Colon (tissue), 2 donors: ENCODE measurements at regions not wholly inside any gene's neighbourhood (a gene's known extent, or its start where the extent isn't known, plus 50 kb on each side); places are given as distances from the start of the nearest gene placed in this dataset.
A peak's percentile ranks its signal among the peaks of the same experiment; 100 is the strongest.
"Not testable (repeated sequence)": the region's sequence is repeated elsewhere in the genome, so short reads cannot be mapped to it uniquely, and the experiment has no call there.

ENCODE experiments used
- FAIRE-seq: peaks from 2 replicates; lab custom pipeline; 2012; peaks lifted over from hg19 to GRCh38; lab: Jason Lieb, UNC
- donor health status: control.
- donor health status: control.

DNA sequence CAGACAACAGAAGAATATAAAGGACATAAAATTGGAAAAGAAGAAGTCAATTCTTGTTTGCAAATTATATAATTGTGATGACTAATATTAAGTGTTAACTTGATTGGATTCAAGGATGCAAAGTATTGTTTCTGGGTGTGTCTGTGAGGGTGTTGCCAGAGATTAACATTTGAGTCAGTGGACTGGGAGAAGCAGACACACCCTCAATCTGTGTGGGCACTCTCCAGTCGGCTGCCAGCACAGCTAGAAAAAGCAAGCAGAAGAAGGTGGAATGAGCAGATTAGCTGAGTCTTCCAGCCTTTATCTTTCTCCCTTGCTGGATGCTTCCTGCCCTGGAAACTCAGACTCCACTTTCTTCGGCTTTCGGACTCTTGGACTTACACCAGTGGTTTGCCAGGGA lies 51.7 kb downstream of the UBE2NL start:
- FAIRE-seq: no peak

DNA sequence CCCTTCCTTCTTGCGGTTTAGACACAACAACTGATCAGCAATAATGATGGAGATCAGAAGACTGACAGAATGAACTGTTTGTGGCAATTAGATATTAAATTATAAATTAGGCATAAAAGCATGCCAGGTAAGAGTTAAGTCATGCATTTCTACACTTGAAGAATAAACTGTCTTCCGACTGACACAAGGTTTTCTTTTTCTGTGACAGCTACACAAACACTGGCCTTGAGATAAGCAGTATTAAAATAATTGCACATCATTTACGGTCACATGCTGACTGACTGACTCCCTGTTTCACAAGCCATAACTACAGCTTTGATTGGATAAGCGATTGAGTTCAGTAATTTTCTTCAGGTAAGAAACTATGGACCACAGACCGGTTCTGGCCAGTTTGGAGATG lies 56.2 kb downstream of the UBE2NL start:
- FAIRE-seq: no peak

- no peak for FAIRE-seq
Measured at GRCh38 chrX:143945171-143945570, 61.3 kb downstream of the UBE2NL start.

GRCh38 chrX:143964549-143964948 lies 80.7 kb downstream of the UBE2NL start:
- FAIRE-seq: no peak

- no peak for FAIRE-seq
Measured at GRCh38 chrX:143988356-143988755, 104.5 kb downstream of the UBE2NL start.

DNA sequence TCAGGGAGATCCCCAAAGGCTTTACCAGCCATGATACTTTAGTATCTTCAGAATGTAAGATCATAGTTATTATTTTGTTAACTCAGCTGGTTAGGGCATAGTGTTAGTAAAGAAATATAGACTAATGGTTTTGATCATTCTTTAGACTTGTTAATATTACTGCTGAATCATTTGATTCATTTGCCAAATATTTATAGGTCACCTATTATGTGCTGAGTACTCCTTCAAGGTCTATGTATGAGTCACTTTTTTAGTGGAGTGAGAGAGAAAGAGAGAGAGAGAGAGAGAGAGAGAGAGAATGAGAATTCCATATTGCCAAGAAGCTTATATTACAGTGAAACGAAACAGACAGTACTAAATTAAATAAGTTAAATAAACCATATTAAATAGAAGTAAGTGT lies 110.3 kb downstream of the UBE2NL start:
- peak; percentile 85 for FAIRE-seq

DNA sequence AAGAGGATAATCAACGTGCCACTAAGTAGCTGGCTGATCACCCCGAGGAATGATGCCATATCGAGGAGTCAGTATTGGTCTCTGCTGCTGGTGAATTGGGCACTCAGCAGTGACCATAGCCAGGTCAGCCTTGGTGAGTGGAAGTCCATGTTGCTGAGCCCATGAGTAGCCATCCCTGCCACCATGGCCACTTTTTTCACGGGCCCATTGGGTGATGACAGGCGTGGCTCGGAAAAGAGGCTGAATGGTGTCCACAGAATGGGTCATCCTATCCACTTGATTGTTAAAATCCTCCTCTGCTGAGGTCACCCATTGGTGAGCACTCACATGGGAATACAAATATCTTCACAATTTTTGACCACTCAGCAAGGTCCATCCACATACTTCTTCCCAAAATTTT lies 114.4 kb downstream of the UBE2NL start:
- no peak for FAIRE-seq

GRCh38 chrX:144006811-144007210 lies 122.9 kb downstream of the UBE2NL start:
- no peak for FAIRE-seq

DNA sequence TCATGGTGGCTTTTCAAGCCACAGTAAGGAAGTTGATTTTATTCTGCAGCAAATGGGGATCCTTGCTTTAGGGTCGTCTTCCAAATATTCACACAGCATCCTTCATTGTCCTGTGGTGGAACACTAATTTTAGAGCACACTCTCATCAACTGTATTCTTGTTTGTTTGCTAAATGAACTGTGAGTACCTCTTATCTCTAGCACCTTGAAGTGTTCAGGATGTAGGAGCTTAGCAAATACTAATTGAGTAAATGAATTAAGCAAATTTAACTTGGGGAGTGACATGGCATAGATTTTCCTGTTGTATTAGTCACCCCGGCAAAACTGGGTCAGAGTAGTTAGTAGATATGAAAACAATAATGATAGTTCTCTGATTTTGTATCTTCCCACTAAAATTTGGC lies 156.9 kb downstream of the UBE2NL start:
- no peak for FAIRE-seq

- no peak for FAIRE-seq
Measured at GRCh38 chrX:144042271-144042670, 158.4 kb downstream of the UBE2NL start.

DNA sequence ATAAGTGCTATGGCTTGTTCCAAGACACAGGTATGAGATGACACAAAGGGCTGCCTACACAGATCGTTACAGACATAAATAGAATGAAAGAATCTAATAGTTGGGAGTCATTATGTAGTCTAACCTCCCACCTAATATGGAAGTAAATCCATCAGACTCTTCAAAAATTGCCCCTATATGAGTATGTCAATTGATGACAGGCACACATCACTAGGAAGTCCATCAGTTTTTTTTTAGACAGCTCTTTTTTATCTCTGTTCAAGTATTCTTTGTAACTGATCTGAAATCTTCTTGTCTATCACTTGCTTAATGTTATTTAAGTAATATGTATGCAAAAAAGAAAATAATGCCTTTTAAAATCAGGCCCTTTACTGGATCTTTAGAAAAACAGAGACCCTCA lies 191.6 kb downstream of the UBE2NL start:
- FAIRE-seq: peak; percentile 33

- FAIRE-seq: not testable (repeated sequence)
Measured at GRCh38 chrX:144082237-144082636, 198.4 kb downstream of the UBE2NL start.

- FAIRE-seq: not testable (repeated sequence)
Measured at GRCh38 chrX:144089674-144090073, 205.8 kb downstream of the UBE2NL start.

DNA sequence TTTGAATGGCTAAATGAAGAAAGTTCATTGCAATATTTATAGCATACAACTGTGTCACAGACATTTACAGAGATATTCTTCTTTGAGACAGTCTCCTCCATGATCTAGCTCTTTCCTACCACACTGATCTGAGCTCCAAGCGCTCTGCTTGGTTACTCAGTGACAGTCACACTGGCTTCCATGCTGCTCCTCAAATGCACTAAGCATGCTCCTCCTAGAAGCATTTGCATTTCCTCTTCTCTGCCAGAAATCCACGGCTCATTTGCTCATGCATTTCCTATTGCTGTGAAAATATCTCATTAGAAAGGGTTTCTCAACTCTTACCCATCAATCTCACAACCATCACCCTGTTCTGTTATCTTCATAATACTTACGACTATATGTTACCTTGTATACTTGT lies 208.2 kb downstream of the UBE2NL start:
- FAIRE-seq: not testable (repeated sequence)

DNA sequence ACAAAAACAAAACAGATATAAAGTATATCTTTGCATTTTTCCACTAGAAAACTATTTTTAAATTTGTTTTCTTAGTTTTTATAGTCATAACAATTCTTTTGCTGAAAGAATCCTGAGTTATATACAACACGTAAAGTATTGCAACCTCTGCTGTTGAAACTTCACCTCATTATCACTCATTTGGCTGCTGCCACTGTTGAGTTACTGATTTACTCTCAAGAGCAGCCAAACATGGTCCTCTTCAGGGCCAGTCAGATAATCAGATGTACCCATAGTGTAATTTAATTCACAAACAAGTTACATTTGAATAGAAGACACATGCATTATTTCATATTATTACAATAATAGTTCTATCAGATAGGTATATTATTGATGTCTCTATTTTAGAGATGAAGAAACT lies 235.6 kb downstream of the UBE2NL start:
- peak; percentile 38 for FAIRE-seq

- FAIRE-seq: not testable (repeated sequence)
Measured at GRCh38 chrX:144121566-144121965, 237.7 kb downstream of the UBE2NL start.

DNA sequence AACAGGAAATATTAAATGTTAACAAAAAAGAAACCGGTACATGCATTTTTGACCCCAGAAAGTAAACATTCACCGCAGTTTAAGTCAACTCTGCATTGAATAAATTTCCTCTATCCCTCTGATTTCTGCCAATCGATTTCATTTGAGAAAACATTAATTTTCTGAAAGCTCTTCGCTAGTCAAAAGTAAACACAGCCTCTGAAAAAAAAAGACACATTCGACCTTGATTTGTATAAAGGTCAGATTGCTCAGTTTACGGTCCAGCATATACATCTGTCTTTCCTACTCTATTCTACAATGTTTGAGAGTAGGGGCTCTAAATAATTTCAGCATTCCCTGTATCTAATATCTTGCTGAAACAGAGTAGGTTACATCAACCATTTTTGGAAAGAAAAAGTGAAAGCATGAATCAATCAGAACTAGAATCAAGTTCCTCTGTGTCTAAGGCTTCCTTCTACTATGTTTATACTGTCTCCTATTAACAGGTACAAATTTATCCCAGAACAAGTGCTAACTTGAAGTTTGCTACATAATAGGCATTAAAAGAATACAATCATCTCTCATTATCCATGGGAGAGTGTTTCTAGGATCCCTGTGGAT lies 243.8 kb downstream of the UBE2NL start:
- peak; percentile 97 for FAIRE-seq

GRCh38 chrX:144129511-144129910 lies 245.6 kb downstream of the UBE2NL start:
- FAIRE-seq: not testable (repeated sequence)

GRCh38 chrX:144130507-144130906 lies 246.6 kb downstream of the UBE2NL start:
- FAIRE-seq: not testable (repeated sequence)

GRCh38 chrX:144131080-144131479 lies 247.2 kb downstream of the UBE2NL start:
- not testable (repeated sequence) for FAIRE-seq

- FAIRE-seq: not testable (repeated sequence)
Measured at GRCh38 chrX:144134448-144135119, 250.7 kb downstream of the UBE2NL start.

DNA sequence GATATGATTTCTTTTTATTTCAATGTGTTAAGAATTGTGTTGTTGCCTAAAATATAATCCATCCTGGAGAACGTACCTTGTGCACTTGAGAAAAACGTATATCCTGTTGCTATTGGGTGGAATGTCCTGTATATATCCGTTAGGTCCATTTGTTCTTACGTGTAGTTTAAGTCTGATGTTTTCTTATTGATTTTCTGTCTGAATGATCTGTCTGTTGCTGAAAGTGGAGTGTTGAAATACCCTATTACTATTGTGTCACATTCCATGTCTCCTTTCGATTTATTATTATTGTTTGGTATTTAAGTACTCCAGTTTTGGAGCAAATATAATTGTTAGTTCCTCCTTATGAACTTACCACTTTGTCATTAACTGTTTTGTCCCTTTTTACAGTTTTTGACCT lies 270.6 kb downstream of the UBE2NL start:
- FAIRE-seq: peak; percentile 36

- not testable (repeated sequence) for FAIRE-seq
Measured at GRCh38 chrX:144185197-144185596, 301.3 kb downstream of the UBE2NL start.

- FAIRE-seq: not testable (repeated sequence)
Measured at GRCh38 chrX:144188489-144188888, 304.6 kb downstream of the UBE2NL start.
